Astrocyte of the hippocampus (primary cell): ENCODE measurements at regions not wholly inside any gene's neighbourhood (a gene's known extent, or its start where the extent isn't known, plus 50 kb on each side); places are given as distances from the start of the nearest gene placed in this dataset.
A peak's percentile ranks its signal among the peaks of the same experiment; 100 is the strongest.
"Not testable (repeated sequence)": the region's sequence is repeated elsewhere in the genome, so short reads cannot be mapped to it uniquely, and the experiment has no call there.

Source experiments
- DNase-seq: peaks from one replicate; pipeline ENCODE4 v3.0.0; 2011; ENCODE audit warnings: low read depth, low spot score

GRCh38 chr18:76046221-76046620 is 448.8 kb downstream of the ZNF516 start:
- no peak for DNase-seq

GRCh38 chr18:76042511-76042910 is 452.5 kb downstream of the ZNF516 start:
- DNase-seq, result no peak

GRCh38 chr18:76018210-76018609 is 476.8 kb downstream of the ZNF516 start:
- no peak for DNase-seq

GRCh38 chr18:76013057-76013456 is 482.0 kb downstream of the ZNF516 start:
- peak; percentile 84 for DNase-seq

DNA sequence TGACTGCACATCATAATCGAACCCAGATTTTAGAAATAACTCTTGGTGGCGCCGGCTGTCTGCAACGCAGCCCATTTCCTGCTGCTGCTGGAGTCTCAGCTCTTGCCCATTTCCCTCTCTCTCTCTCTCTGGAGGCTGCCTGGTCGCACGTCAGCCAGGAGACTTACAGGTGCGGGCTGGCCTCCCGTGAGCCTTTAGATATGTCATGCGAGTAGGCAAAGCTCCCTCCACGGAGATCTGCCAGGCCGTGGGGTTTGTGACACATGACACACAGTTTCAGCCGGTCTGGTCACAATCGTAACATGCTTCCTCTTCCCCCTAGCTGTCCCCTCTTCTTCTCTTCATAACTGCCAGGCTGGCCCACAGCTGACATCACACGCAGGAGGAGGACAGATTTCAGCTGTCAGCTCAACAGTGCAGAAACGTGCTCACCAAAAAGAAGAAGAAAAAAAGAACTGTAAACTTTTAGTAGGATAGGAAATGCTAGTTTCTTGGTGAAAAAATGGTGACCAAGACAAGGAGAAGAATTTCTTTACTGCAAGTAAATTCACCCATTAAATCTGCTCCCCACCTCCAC is 489.3 kb downstream of the ZNF516 start:
- DNase-seq, result no peak

DNA sequence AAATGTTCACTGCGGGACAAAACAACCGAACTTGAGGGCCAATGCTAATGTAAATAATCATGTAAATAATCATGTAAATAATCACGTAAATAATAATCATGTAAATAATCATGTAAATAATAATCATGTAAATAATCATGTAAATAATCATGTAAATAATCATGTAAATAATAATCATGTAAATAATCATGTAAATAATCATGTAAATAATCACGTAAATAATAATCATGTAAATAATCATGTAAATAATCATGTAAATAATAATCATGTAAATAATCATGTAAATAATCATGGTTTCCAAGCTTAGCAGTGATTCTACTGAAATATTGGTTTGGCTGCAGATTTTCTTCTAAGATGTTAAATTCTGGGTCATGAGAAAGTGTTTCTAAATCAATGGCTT is 507.1 kb downstream of the ZNF516 start:
- not testable (repeated sequence) for DNase-seq

DNA sequence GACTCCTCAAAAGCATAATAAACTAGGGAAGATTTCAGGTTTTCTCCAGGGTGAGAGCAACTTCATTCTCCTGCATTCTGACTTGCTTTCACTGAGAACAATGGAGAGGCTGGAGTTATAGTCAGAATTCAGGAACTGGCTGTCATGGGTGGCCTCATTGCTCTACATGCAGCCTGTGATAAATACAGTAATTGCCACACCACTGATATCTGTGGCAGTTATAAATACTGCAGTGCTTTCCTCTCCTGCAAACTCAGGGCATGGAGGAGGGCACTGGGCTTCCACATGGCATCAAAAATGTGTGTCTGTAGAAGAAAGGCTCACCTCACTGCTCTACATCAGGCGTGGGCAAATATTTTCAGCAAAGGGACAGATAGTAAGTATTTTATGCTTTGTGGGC is 510.2 kb downstream of the ZNF516 start:
- DNase-seq, result no peak

- no peak for DNase-seq
Measured at GRCh38 chr18:75981102-75981501, 513.9 kb downstream of the ZNF516 start.

DNA sequence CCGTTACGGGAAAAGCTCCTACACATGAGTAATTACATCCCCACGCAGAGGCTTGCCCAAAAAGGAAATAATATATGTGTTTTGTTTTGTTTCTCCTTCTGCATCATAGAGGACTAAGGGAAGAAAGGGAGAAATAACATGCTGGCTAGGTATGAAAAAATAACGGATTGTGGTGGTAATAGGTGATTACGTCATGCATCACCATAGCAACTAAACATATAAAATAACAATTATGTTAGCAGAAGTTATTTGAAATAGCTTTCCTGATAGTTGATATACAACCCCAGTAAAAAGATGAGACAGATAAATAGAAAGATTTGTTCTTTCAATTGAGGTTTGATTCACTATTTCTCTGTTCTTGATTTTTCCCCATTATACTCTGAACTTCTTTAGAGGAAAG is 518.0 kb downstream of the ZNF516 start:
- DNase-seq, result peak; percentile 38

GRCh38 chr18:75970212-75970611 is 524.8 kb downstream of the ZNF516 start:
- no peak for DNase-seq

- DNase-seq, result no peak
Measured at GRCh38 chr18:75966431-75966830, 528.6 kb downstream of the ZNF516 start.

DNA sequence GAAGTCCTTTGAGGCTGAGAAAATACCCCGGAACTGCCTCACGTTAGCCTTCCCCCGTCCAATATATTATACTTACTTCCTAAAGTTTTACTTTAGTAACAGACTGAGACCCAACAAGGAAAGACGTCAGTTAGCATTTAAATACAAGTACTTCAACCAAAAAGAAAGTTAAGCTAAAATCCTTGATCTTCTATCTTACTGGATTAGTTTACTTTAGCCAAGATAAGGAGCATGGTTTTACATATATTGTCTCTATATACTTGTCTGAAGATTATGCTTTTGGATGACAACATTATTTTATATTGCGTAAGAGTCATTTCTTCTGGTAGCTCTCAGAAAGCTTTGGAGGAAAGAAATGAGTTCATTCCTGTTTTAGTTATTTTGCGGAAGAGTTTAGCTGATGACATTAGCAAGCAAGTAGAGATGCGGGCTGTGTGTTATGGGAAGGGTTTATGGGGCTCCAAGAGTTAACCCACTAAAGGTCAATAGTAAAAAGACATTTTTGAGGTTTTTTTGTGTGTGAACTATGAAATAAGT is 532.9 kb downstream of the ZNF516 start:
- no peak for DNase-seq

GRCh38 chr18:75960356-75960755 is 532.9 kb upstream of the SMIM21 start:
- not testable (repeated sequence) for DNase-seq

DNA sequence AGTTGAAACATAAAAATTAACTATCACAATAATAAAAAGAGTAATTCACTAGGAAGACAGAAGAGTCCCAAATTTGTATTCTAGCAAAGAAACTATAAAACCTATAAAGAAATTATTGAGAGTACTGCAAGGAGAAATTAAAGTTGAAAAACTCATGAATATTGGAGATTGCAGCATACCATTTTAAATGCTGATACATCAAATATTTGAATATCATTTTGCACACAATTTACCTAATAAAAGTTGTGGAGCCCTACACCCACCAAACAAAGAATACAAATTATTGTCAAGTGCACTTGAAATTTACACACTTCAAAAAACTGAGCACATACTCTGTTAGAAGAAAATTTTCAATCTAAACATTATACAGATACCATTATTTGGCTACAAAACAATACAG is 531.6 kb upstream of the SMIM21 start:
- no peak for DNase-seq

- DNase-seq, result no peak
Measured at GRCh38 chr18:75958683-75959082, 531.2 kb upstream of the SMIM21 start.

DNA sequence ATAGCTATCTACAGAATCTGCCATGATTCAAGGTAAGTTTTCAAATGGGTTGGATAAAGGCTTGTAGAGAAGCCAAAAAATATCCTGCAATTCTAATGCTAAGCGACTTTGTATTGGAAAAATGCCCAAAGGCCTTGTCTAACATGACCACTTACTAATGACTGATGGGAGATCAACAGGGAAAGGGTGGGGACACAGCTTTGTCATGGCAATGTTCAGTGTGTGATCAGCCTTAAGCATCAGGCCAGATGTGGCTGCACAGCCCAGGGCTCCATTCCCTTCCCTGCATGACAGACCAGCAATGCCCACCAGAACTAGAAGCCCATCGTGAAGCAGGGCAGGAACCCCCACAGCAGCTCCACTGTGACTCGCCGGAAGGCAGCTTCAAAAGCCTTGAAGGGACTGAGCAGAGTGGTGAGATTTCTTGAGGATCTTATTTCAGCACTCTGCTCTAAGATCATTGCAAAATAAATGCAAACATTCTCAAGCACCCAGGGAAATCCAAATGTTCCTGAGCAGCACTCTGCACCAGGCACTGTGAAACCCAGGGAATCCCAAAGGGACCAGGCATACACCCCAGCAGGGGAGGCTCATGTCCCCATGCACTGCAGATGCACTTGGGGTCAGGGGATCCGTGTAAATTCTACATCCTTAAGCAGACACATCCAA is 517.9 kb upstream of the SMIM21 start:
- no peak for DNase-seq

- DNase-seq, result no peak
Measured at GRCh38 chr18:75937306-75937705, 509.8 kb upstream of the SMIM21 start.

- no peak for DNase-seq
Measured at GRCh38 chr18:75936862-75937261, 509.4 kb upstream of the SMIM21 start.

GRCh38 chr18:75931079-75931478 is 503.6 kb upstream of the SMIM21 start:
- DNase-seq, result no peak

- no peak for DNase-seq
Measured at GRCh38 chr18:75928706-75929105, 501.2 kb upstream of the SMIM21 start.

DNA sequence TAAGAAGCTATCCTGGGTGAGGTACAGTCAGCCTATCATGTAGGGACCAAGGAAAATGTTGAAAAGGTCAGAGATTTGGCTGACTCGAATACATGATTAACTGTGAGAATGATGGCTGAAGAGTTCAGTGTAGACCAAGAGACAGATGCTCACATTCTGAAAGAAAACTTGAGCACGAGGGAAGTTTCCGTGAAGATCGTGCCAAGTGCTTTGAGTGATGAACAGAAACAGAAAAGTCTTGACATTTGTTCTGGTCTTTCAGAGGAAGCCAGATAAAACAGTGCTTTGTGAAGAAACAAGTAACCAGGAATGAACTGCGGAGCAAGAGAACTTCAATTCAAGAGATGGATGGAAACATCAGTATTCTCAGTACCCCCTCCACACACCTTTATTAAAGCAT is 500.3 kb upstream of the SMIM21 start:
- DNase-seq, result no peak

DNA sequence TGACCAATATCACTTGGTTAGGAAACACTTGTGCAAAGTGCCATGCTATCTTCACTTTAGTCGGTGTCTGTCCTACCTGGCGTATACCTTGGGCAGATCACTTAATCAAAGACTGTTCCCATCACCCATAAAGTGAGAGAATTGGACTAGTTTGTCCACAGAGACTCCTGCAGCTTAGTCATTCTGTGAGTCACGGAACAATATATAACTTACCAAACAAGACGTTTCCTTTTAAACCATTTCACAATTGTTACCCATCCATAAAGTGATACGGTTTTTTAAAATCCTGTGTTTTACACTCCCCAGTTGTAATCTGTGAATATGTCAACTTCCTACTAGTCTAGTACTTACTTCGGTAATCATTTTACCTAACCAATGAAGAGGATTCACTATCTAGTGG is 499.3 kb upstream of the SMIM21 start:
- DNase-seq, result peak; percentile 26

DNA sequence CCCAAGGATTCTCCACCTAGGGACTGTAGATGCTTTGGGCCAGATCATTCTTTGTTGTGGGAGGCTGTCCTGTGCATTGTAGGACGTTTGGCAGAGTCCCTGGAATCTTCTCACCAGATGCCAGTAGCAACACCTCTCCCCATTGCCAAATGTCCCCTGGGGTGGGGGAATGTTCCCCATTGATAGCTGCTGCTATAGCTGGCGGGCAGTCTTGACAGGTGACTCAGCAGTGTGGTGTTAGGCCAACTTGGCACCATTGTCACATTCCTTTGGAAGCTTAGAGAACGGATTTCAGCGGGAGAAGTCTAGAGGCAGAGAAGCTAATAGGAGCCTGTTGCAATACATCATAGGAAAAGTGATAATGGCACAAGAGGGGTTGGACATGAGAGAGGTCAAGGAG is 495.7 kb upstream of the SMIM21 start:
- peak; percentile 98 for DNase-seq

GRCh38 chr18:75916624-75916982 is 489.1 kb upstream of the SMIM21 start:
- no peak for DNase-seq
